SK-N-SH (cell line): ENCODE measurements at regions not wholly inside any gene's neighbourhood (a gene's known extent, or its start where the extent isn't known, plus 50 kb on each side); places are given as distances from the start of the nearest gene placed in this dataset.

ENCODE experiments used
- CTCF ChIA-PET: fragments of 300-600, 350-600 bp; formaldehyde crosslinking; extraction: SDS; loops from one replicate; lab custom pipeline; 2021; lab: Yijun Ruan, JAX
- POLR2A ChIA-PET: fragments of 350-600 bp; sonication (Branson Sonifier 250); formaldehyde crosslinking; extraction: SDS; loops from one replicate; lab custom pipeline; 2020; ENCODE audit warnings: antibody characterized with exemption, inconsistent platforms; lab: Yijun Ruan, JAX
- DNase-seq: peaks from one replicate; pipeline ENCODE4 v3.0.0; 2012
- H2AFZ ChIP-seq: fragments of 200-600 bp; sonication (generic); 2 replicates; pipeline ENCODE4 v1.8.1; 2016; ENCODE audit warnings: antibody characterized with exemption, mild to moderate bottlenecking, low read depth
- H3F3A ChIP-seq: fragments of 200-600 bp; sonication (generic); replicated peaks from 2 replicates; pipeline ENCODE3; 2016; ENCODE audit warnings: antibody characterized with exemption, mild to moderate bottlenecking; ENCODE audit not compliant: insufficient read depth
- H3K27ac ChIP-seq, 2 experiments: fragments of 200-500 bp in 1 of 2; fragments of 200-600 bp in 1 of 2; sonication (Bioruptor generic) in 1 of 2; sonication (generic), shearing (Covaris generic) in 1 of 2; 2 replicates each; pipeline versions ENCODE4 v1.5.1 to v1.6.1; 2014 to 2016; ENCODE audit warnings: low read depth in 2 of 2, inconsistent platforms in 1 of 2, low read length in 1 of 2, mild to moderate bottlenecking in 1 of 2, mixed read lengths in 1 of 2
- H3K27me3 ChIP-seq: fragments of 200-600 bp; sonication (generic), shearing (Covaris generic); 2 replicates; pipeline ENCODE4 v1.6.1; 2016; ENCODE audit warnings: mixed run types; ENCODE audit not compliant: insufficient read depth
- H3K36me3 ChIP-seq, 2 experiments: fragments of 200-500 bp in 1 of 2; fragments of 200-600 bp in 1 of 2; sonication (Bioruptor generic) in 1 of 2; sonication (generic) in 1 of 2; replicated peaks in 1 of 2; 2 replicates each; pipeline versions ENCODE3 to v1.5.1; 2014 to 2016; ENCODE audit warnings: low read length in 1 of 2, mild to moderate bottlenecking in 1 of 2; ENCODE audit not compliant: insufficient read depth in 2 of 2, control insufficient read depth in 1 of 2
- H3K4me1 ChIP-seq, 2 experiments: fragments of 200-500 bp in 1 of 2; fragments of 200-600 bp in 1 of 2; sonication (Bioruptor generic) in 1 of 2; sonication (generic), shearing (Covaris generic) in 1 of 2; 2 replicates each; pipeline versions ENCODE4 v1.5.1 to v1.6.1; 2014 to 2016; ENCODE audit warnings: low read depth in 1 of 2, low read length in 1 of 2, mixed run types in 1 of 2; ENCODE audit not compliant: insufficient read depth in 2 of 2, control insufficient read depth in 1 of 2
- H3K4me2 ChIP-seq: fragments of 200-600 bp; sonication (generic), shearing (Covaris generic); 2 replicates; pipeline ENCODE4 v1.6.1; 2017; ENCODE audit warnings: mixed run types
- H3K4me3 ChIP-seq, 2 experiments: fragments of 200-500 bp in 1 of 2; fragments of 200-600 bp in 1 of 2; sonication (Bioruptor generic) in 1 of 2; sonication (generic), shearing (Covaris generic) in 1 of 2; 2 replicates each; pipeline versions ENCODE4 v1.5.1 to v1.8.1; 2014 to 2016; ENCODE audit warnings: low read depth in 2 of 2, inconsistent platforms in 1 of 2, low read length in 1 of 2, mild to moderate bottlenecking in 1 of 2, mixed read lengths in 1 of 2, moderate library complexity in 1 of 2
- H3K79me2 ChIP-seq: fragments of 200-600 bp; sonication (generic); 2 replicates; pipeline ENCODE4 v1.8.1; 2017; ENCODE audit warnings: mild to moderate bottlenecking; ENCODE audit not compliant: insufficient read depth
- H3K9ac ChIP-seq: fragments of 200-600 bp; sonication (generic); 2 replicates; pipeline ENCODE4 v1.6.1; 2017; ENCODE audit warnings: mixed run types
- H3K9me2 ChIP-seq: fragments of 200-600 bp; sonication (generic); 2 replicates; pipeline ENCODE4 v1.6.1; 2017; ENCODE audit warnings: mixed run types
- H3K9me3 ChIP-seq: fragments of 200-600 bp; sonication (generic); 2 replicates; pipeline ENCODE4 v1.6.1; 2017; ENCODE audit warnings: mixed run types, mild to moderate bottlenecking, moderate library complexity
- H4K20me1 ChIP-seq: fragments of 200-600 bp; sonication (generic); 2 replicates; pipeline ENCODE4 v1.6.1; 2017; ENCODE audit warnings: mild to moderate bottlenecking, mixed run types; ENCODE audit not compliant: insufficient read depth
- ELF1 ChIP-seq: IDR thresholded peaks from 2 replicates; pipeline ENCODE4 v1.4.0; 2012
- EZH2phosphoT487 ChIP-seq: fragments of 200-600 bp; sonication (generic); IDR thresholded peaks from 2 replicates; pipeline ENCODE4 v1.6.1; 2017; ENCODE audit warnings: low read depth, mixed run types, mild to moderate bottlenecking, antibody characterized with exemption, moderate library complexity, borderline replicate concordance
- FOSL2 ChIP-seq: IDR thresholded peaks from 2 replicates; pipeline ENCODE4 v1.4.0; 2012; ENCODE audit warnings: low read depth, mild to moderate bottlenecking, moderate library complexity, borderline replicate concordance
- FOXJ3 ChIP-seq: sonication (generic); formaldehyde crosslinking; IDR thresholded peaks from 2 replicates; pipeline ENCODE4 v1.5.1; 2020; ENCODE audit warnings: mild to moderate bottlenecking, missing genetic modification reagents
- MEF2A ChIP-seq: IDR thresholded peaks from 2 replicates; pipeline ENCODE4 v1.4.0; 2012; ENCODE audit warnings: low read depth, borderline replicate concordance
- MXI1 ChIP-seq: IDR thresholded peaks from 2 replicates; pipeline ENCODE4 v1.6.1; 2012; ENCODE audit warnings: mild to moderate bottlenecking, low read depth, low read length, improper control_type of control experiment
- NFIC ChIP-seq: IDR thresholded peaks from 2 replicates; pipeline ENCODE4 v1.4.0; 2012; ENCODE audit warnings: borderline replicate concordance
- NRF1 ChIP-seq: IDR thresholded peaks from 2 replicates; pipeline ENCODE4 v1.6.1; 2012; ENCODE audit warnings: low read depth, mild to moderate bottlenecking, low read length
- RCOR1 ChIP-seq: fragments of 150-350 bp; IDR thresholded peaks from 2 replicates; pipeline ENCODE4 v1.6.1; 2017; ENCODE audit warnings: antibody characterized with exemption, low read length
- SIN3A ChIP-seq: IDR thresholded peaks from 2 replicates; pipeline ENCODE4 v1.6.1; 2012; ENCODE audit warnings: low read depth, mild to moderate bottlenecking, low read length, moderate library complexity, borderline replicate concordance
- TCF12 ChIP-seq: IDR thresholded peaks from 2 replicates; pipeline ENCODE4 v1.4.0; 2012
- YY1 ChIP-seq: IDR thresholded peaks from 2 replicates; pipeline ENCODE4 v1.4.0; 2012; ENCODE audit warnings: low read depth, mild to moderate bottlenecking
- WGBS: methylation state at CpG from one replicate; pipeline ENCODE4 v1.1.6; 2017; ENCODE audit warnings: low lambda C conversion rate; 5-methylcytosine and 5-hydroxymethylcytosine counted together
- TF ChIP-seq, protein P1 (sequence below): fragments of 150-350 bp; IDR thresholded peaks from 2 replicates; pipeline ENCODE4 v1.6.1; 2017; ENCODE audit warnings: antibody characterized with exemption, low read length, low read depth, borderline replicate concordance
- TF ChIP-seq, protein P2 (sequence below): IDR thresholded peaks from 2 replicates; pipeline ENCODE4 v1.4.0; 2012; ENCODE audit warnings: low read depth
- TF ChIP-seq, protein P3 (sequence below): IDR thresholded peaks from 2 replicates; pipeline ENCODE4 v1.6.1; 2012; ENCODE audit warnings: mild to moderate bottlenecking, low read depth, low read length, moderate library complexity
- TF ChIP-seq, protein P4 (sequence below): IDR thresholded peaks from 2 replicates; pipeline ENCODE4 v1.4.0; 2012; ENCODE audit warnings: low read depth, borderline replicate concordance
- TF ChIP-seq, protein P5 (sequence below): fragments of 150-350 bp; IDR thresholded peaks from 2 replicates; pipeline ENCODE4 v1.6.1; 2016; ENCODE audit warnings: mild to moderate bottlenecking, low read depth, low read length

DNA sequence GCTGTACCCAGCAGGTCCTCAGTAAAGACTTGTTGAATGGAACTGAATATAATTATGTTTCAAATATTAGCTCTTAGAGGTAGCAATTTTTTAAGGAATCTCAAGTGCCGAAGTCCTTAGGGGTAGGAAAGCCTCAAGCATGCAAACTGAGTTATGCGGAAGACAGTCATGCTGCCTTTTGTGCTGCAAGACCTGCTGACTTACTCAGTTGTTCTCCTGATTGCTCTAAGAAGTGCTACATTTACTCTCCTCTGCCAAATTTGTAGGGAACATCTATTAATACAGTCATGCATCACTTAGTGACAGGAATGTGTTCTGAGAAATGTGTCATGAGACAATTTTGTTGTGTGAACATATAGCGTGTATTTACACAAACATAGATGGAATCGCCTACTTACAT is 325.6 kb upstream of the AZI2 start:
- no peak for TF ChIP-seq ELF1
- TF ChIP-seq FOXJ3, result no peak
- no peak for TF ChIP-seq NFIC
- no peak for TF ChIP-seq MXI1
- TF ChIP-seq FOSL2, result no peak
- TF ChIP-seq, protein P1, sequence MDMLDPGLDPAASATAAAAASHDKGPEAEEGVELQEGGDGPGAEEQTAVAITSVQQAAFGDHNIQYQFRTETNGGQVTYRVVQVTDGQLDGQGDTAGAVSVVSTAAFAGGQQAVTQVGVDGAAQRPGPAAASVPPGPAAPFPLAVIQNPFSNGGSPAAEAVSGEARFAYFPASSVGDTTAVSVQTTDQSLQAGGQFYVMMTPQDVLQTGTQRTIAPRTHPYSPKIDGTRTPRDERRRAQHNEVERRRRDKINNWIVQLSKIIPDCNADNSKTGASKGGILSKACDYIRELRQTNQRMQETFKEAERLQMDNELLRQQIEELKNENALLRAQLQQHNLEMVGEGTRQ, result no peak
- TF ChIP-seq, protein P2, sequence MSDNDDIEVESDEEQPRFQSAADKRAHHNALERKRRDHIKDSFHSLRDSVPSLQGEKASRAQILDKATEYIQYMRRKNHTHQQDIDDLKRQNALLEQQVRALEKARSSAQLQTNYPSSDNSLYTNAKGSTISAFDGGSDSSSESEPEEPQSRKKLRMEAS, result no peak
- no peak for TF ChIP-seq NRF1
- TF ChIP-seq, protein P3, sequence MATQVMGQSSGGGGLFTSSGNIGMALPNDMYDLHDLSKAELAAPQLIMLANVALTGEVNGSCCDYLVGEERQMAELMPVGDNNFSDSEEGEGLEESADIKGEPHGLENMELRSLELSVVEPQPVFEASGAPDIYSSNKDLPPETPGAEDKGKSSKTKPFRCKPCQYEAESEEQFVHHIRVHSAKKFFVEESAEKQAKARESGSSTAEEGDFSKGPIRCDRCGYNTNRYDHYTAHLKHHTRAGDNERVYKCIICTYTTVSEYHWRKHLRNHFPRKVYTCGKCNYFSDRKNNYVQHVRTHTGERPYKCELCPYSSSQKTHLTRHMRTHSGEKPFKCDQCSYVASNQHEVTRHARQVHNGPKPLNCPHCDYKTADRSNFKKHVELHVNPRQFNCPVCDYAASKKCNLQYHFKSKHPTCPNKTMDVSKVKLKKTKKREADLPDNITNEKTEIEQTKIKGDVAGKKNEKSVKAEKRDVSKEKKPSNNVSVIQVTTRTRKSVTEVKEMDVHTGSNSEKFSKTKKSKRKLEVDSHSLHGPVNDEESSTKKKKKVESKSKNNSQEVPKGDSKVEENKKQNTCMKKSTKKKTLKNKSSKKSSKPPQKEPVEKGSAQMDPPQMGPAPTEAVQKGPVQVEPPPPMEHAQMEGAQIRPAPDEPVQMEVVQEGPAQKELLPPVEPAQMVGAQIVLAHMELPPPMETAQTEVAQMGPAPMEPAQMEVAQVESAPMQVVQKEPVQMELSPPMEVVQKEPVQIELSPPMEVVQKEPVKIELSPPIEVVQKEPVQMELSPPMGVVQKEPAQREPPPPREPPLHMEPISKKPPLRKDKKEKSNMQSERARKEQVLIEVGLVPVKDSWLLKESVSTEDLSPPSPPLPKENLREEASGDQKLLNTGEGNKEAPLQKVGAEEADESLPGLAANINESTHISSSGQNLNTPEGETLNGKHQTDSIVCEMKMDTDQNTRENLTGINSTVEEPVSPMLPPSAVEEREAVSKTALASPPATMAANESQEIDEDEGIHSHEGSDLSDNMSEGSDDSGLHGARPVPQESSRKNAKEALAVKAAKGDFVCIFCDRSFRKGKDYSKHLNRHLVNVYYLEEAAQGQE, result no peak
- CTCF ChIA-PET, result no interaction called here
- H3K4me1 ChIP-seq, result peaks cover 0 to 8% of the 10 kb centered on the region in 2 experiments; a peak in 2 of 4 replicates
- H3K36me3 ChIP-seq, result no peaks in the 10 kb centered on the region
- H3K9ac ChIP-seq, result no peak overlapping the region
- no peaks in the 10 kb centered on the region for H3K9me2 ChIP-seq
- no peaks in the 10 kb centered on the region for H3F3A ChIP-seq
- no peak overlapping the region for H3K27ac ChIP-seq
- no peak overlapping the region for H2AFZ ChIP-seq
- H3K27me3 ChIP-seq, result no peaks in the 10 kb centered on the region
- no peaks in the 10 kb centered on the region for H4K20me1 ChIP-seq
- no peaks in the 10 kb centered on the region for H3K79me2 ChIP-seq
- no peaks in the 10 kb centered on the region for H3K9me3 ChIP-seq
- H3K4me2 ChIP-seq, result no peak overlapping the region
- WGBS, result 66% methylated on average over 4 of the region's 4 CpGs
- no peak overlapping the region for H3K4me3 ChIP-seq
- POLR2A ChIA-PET, result no interaction called here
- DNase-seq, result no peak

DNA sequence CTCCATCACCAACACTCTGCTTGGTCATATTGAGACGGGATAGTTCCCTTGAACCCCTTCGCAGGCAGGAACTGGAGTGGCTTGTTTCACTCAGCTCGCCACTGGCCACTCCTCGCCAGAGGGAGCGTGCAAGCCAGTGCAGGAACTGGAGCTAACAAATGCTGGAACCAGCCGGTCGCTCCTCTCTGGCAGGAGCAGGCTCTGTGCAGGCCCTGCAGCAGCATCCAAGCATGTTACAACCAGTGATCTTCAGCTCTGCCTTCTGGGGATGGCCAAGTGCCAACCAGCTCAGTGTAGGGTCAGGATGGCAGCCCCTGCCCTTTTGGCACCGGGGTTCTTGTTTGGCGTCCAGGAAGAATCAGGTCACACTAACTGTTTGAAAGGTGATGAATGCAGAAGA is 329.0 kb upstream of the AZI2 start:
- Histone ChIP-seq H3K36me3 (no peaks in the 10 kb centered on the region), H3K9ac (no peak overlapping the region), H3K79me2 (no peaks in the 10 kb centered on the region), H3K9me3 (no peaks in the 10 kb centered on the region), H2AFZ (no peak overlapping the region), H4K20me1 (no peaks in the 10 kb centered on the region)
- TF ChIP-seq RCOR1 (no peak), FOSL2 (no peak), NFIC (no peak), EZH2phosphoT487 (no peak), YY1 (no peak), SIN3A (no peak), TCF12 (no peak), MEF2A (no peak), NRF1 (no peak)
- TF ChIP-seq, protein P4, sequence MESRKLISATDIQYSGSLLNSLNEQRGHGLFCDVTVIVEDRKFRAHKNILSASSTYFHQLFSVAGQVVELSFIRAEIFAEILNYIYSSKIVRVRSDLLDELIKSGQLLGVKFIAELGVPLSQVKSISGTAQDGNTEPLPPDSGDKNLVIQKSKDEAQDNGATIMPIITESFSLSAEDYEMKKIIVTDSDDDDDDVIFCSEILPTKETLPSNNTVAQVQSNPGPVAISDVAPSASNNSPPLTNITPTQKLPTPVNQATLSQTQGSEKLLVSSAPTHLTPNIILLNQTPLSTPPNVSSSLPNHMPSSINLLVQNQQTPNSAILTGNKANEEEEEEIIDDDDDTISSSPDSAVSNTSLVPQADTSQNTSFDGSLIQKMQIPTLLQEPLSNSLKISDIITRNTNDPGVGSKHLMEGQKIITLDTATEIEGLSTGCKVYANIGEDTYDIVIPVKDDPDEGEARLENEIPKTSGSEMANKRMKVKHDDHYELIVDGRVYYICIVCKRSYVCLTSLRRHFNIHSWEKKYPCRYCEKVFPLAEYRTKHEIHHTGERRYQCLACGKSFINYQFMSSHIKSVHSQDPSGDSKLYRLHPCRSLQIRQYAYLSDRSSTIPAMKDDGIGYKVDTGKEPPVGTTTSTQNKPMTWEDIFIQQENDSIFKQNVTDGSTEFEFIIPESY, result no peak
- TF ChIP-seq, protein P2, result no peak
- TF ChIP-seq, protein P5, sequence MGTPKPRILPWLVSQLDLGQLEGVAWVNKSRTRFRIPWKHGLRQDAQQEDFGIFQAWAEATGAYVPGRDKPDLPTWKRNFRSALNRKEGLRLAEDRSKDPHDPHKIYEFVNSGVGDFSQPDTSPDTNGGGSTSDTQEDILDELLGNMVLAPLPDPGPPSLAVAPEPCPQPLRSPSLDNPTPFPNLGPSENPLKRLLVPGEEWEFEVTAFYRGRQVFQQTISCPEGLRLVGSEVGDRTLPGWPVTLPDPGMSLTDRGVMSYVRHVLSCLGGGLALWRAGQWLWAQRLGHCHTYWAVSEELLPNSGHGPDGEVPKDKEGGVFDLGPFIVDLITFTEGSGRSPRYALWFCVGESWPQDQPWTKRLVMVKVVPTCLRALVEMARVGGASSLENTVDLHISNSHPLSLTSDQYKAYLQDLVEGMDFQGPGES, result no peak
- TF ChIP-seq, all 33 proteins: peak for 0
- H3K27ac ChIP-seq, result no peak overlapping the region
- WGBS, result 42% methylated on average over 9 of the region's 9 CpGs
- H3K4me2 ChIP-seq, result no peak overlapping the region
- no peak for DNase-seq
- POLR2A ChIA-PET, result no interaction called here
- H3F3A ChIP-seq, result no peaks in the 10 kb centered on the region
- no peak overlapping the region for H3K4me3 ChIP-seq
- CTCF ChIA-PET, result interaction anchor here (1.8 kb wide), 1 partner anchor 10 kb away, joined by 9 read pairs; no protein-coding TSS in a partner anchor
- peaks cover 0 to 9% of the 10 kb centered on the region in 2 experiments; a peak in 1 of 4 replicates for H3K4me1 ChIP-seq
- H3K9me2 ChIP-seq, result no peaks in the 10 kb centered on the region
- no peaks in the 10 kb centered on the region for H3K27me3 ChIP-seq
